ENCODE measurements at regions not wholly inside any gene's neighbourhood (a gene's known extent, or its start where the extent isn't known, plus 50 kb on each side); places are given as distances from the start of the nearest gene placed in this dataset.

- ATAC-seq (ENCODE audit: low FRiP score) (no peak), DNase-seq (ENCODE audit: low spot score) (no peak)
- no peak for TF ChIP-seq CTCF (IDR thresholded peaks at IDR 0.05)
Measured at GRCh38 chr12:124478416-124478815, 89.0 kb downstream of the NCOR2 start.

GRCh38 chr12:124477107-124477915 lies 90.1 kb downstream of the NCOR2 start:
- no peak for ATAC-seq (ENCODE audit: low FRiP score)
- no peak for TF ChIP-seq CTCF (IDR thresholded peaks at IDR 0.05)

GRCh38 chr12:124476011-124476400 lies 91.4 kb downstream of the NCOR2 start:
- ATAC-seq (ENCODE audit: low FRiP score) (no peak), DNase-seq (ENCODE audit: low spot score) (no peak)
- no peak for TF ChIP-seq CTCF (IDR thresholded peaks at IDR 0.05)

More at GRCh38 chr12:124477107-124477915, 90.1 kb downstream of the NCOR2 start:
- DNase-seq (ENCODE audit: low spot score), result no peak

- no peak for TF ChIP-seq CTCF (IDR thresholded peaks at IDR 0.05)
- no peak for DNase-seq (ENCODE audit: low spot score)
- no peak for ATAC-seq (ENCODE audit: low FRiP score)
Measured at GRCh38 chr12:124475295-124476010, 92.0 kb downstream of the NCOR2 start.

- no peak for TF ChIP-seq CTCF (IDR thresholded peaks at IDR 0.05)
- DNase-seq (ENCODE audit: low spot score) (no peak), ATAC-seq (ENCODE audit: low FRiP score) (no peak)
Measured at GRCh38 chr12:124474709-124475108, 92.7 kb downstream of the NCOR2 start.

- ATAC-seq (ENCODE audit: low FRiP score), result no peak
- no peak for TF ChIP-seq CTCF (IDR thresholded peaks at IDR 0.05)
- no peak for DNase-seq (ENCODE audit: low spot score)
Measured at GRCh38 chr12:124472690-124473279, 94.6 kb downstream of the NCOR2 start.

Data from omental fat pad (tissue), 3 donors.